DOHH2 (cell line): ENCODE measurements at regions not wholly inside any gene's neighbourhood (a gene's known extent, or its start where the extent isn't known, plus 50 kb on each side); places are given as distances from the start of the nearest gene placed in this dataset.

Experiments
- H3F3A ChIP-seq: fragments of 200-600 bp; sonication (generic), shearing (Covaris generic); 2 replicates; pipeline ENCODE4 v1.6.0; 2016; ENCODE audit warnings: antibody characterized with exemption, mild to moderate bottlenecking; ENCODE audit not compliant: control insufficient read depth, insufficient read depth
- H3K27ac ChIP-seq: fragments of 200-600 bp; sonication (generic); 2 replicates; pipeline ENCODE4 v1.5.1; 2014; ENCODE audit warnings: low read depth, mild to moderate bottlenecking, low read length, moderate library complexity
- H3K27me3 ChIP-seq: fragments of 200-600 bp; sonication (generic); 2 replicates; pipeline ENCODE4 v1.6.1; 2014; ENCODE audit warnings: mild to moderate bottlenecking, low read length, mixed read lengths; ENCODE audit not compliant: control insufficient read depth
- H3K36me3 ChIP-seq: fragments of 200-600 bp; sonication (generic); 2 replicates; pipeline ENCODE4 v1.6.1; 2014; ENCODE audit warnings: mild to moderate bottlenecking, low read length, moderate library complexity, mixed read lengths; ENCODE audit not compliant: control insufficient read depth
- H3K4me1 ChIP-seq: fragments of 200-600 bp; sonication (generic); 2 replicates; pipeline ENCODE4 v1.6.1; 2014; ENCODE audit warnings: mild to moderate bottlenecking, low read length, mixed read lengths; ENCODE audit not compliant: control insufficient read depth
- H3K4me2 ChIP-seq: fragments of 200-600 bp; sonication (generic); 2 replicates; pipeline ENCODE4 v1.6.0; 2014; ENCODE audit warnings: mild to moderate bottlenecking, low read length, moderate library complexity
- H3K4me3 ChIP-seq: fragments of 200-600 bp; sonication (generic); 2 replicates; pipeline ENCODE4 v1.5.1; 2014; ENCODE audit warnings: mild to moderate bottlenecking, low read length, mixed read lengths
- H3K79me2 ChIP-seq: fragments of 200-600 bp; sonication (generic); 2 replicates; pipeline ENCODE4 v1.6.1; 2014; ENCODE audit warnings: mild to moderate bottlenecking, low read length, mixed read lengths; ENCODE audit not compliant: control insufficient read depth
- H3K9me2 ChIP-seq: fragments of 200-600 bp; sonication (generic); replicated peaks from 2 replicates; pipeline ENCODE4 v1.6.1; 2014; ENCODE audit warnings: mild to moderate bottlenecking, low read length, mixed read lengths; ENCODE audit not compliant: control insufficient read depth
- H3K9me3 ChIP-seq: fragments of 200-600 bp; sonication (generic); 2 replicates; pipeline ENCODE4 v1.6.1; 2014; ENCODE audit warnings: antibody characterized with exemption, low read length, mixed read lengths; ENCODE audit not compliant: control insufficient read depth, insufficient read depth
- H4K20me1 ChIP-seq: fragments of 200-600 bp; sonication (generic); 2 replicates; pipeline ENCODE4 v1.6.0; 2014; ENCODE audit warnings: low read depth, mild to moderate bottlenecking, antibody characterized with exemption, low read length, moderate library complexity; ENCODE audit not compliant: control insufficient read depth, insufficient read depth
- EZH2phosphoT487 ChIP-seq: fragments of 200-600 bp; sonication (generic); IDR thresholded peaks from 2 replicates; pipeline ENCODE4 v1.6.1; 2017; ENCODE audit warnings: borderline replicate concordance, mild to moderate bottlenecking, antibody characterized with exemption, low read length, moderate library complexity, mixed read lengths
- TF ChIP-seq, protein P1 (sequence below): fragments of 200-600 bp; sonication (generic); IDR thresholded peaks from one replicate; pipeline ENCODE4 v1.5.1; 2014; ENCODE audit warnings: antibody characterized with exemption, mild to moderate bottlenecking, low read depth, low read length; ENCODE audit not compliant: poor library complexity, severe bottlenecking

- Histone ChIP-seq H3K4me3 (no peak overlapping the region), H4K20me1 (no peaks in the 10 kb centered on the region), H3K27ac (no peak overlapping the region), H3F3A (no peaks in the 10 kb centered on the region), H3K9me2 (no peaks in the 10 kb centered on the region), H3K9me3 (no peaks in the 10 kb centered on the region), H3K36me3 (no peaks in the 10 kb centered on the region), H3K4me1 (no peaks in the 10 kb centered on the region), H3K4me2 (no peak overlapping the region), H3K79me2 (no peaks in the 10 kb centered on the region), H3K27me3 (no peaks in the 10 kb centered on the region)
- TF ChIP-seq, protein P1, sequence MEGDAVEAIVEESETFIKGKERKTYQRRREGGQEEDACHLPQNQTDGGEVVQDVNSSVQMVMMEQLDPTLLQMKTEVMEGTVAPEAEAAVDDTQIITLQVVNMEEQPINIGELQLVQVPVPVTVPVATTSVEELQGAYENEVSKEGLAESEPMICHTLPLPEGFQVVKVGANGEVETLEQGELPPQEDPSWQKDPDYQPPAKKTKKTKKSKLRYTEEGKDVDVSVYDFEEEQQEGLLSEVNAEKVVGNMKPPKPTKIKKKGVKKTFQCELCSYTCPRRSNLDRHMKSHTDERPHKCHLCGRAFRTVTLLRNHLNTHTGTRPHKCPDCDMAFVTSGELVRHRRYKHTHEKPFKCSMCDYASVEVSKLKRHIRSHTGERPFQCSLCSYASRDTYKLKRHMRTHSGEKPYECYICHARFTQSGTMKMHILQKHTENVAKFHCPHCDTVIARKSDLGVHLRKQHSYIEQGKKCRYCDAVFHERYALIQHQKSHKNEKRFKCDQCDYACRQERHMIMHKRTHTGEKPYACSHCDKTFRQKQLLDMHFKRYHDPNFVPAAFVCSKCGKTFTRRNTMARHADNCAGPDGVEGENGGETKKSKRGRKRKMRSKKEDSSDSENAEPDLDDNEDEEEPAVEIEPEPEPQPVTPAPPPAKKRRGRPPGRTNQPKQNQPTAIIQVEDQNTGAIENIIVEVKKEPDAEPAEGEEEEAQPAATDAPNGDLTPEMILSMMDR = no peak
- no peak for TF ChIP-seq EZH2phosphoT487
Observed at GRCh38 chrX:35276115-35276514, 333.5 kb downstream of the FAM47B start.

- H3K4me2 ChIP-seq = no peak overlapping the region
- H3K36me3 ChIP-seq = no peaks in the 10 kb centered on the region
- no peaks in the 10 kb centered on the region for H3K9me3 ChIP-seq
- no peaks in the 10 kb centered on the region for H4K20me1 ChIP-seq
- no peaks in the 10 kb centered on the region for H3K27me3 ChIP-seq
- H3K4me1 ChIP-seq = no peaks in the 10 kb centered on the region
- H3K9me2 ChIP-seq = no peaks in the 10 kb centered on the region
- TF ChIP-seq, protein P1 = no peak
- TF ChIP-seq EZH2phosphoT487 = no peak
- no peak overlapping the region for H3K27ac ChIP-seq
- no peaks in the 10 kb centered on the region for H3F3A ChIP-seq
- H3K4me3 ChIP-seq = no peak overlapping the region
- no peaks in the 10 kb centered on the region for H3K79me2 ChIP-seq
Observed at GRCh38 chrX:35285289-35285962, 342.8 kb downstream of the FAM47B start.

DNA sequence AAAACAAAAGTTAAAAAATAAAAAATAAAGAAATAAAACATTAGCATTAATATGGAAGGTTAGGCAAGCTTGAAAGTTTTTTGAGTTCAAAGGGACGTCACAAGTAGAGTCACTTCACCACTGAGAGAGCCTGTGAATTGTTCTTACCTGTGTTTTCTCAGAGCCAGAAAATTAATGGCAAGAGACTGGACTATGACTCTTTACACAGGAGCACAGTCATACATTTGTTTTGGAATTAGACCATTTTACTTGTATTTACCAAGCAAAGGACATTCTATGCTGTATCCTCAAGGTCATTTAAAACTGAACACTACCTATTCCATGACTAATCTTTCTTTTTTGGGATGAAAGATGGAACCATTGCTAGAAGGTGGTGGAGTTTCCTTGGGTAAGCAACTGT is 346.1 kb downstream of the FAM47B start:
- Histone ChIP-seq H3K4me2 (no peak overlapping the region), H3K36me3 (no peaks in the 10 kb centered on the region), H3K27ac (no peak overlapping the region), H3K27me3 (no peaks in the 10 kb centered on the region), H3K79me2 (no peaks in the 10 kb centered on the region), H3K9me2 (no peaks in the 10 kb centered on the region), H3K4me3 (no peak overlapping the region), H4K20me1 (no peaks in the 10 kb centered on the region), H3K4me1 (no peaks in the 10 kb centered on the region), H3K9me3 (no peaks in the 10 kb centered on the region), H3F3A (no peaks in the 10 kb centered on the region)
- TF ChIP-seq EZH2phosphoT487 = no peak
- TF ChIP-seq, protein P1 = no peak
